ENCODE measurements at regions not wholly inside any gene's neighbourhood (a gene's known extent, or its start where the extent isn't known, plus 50 kb on each side); places are given as distances from the start of the nearest gene placed in this dataset.

GRCh38 chr21:15620892-15621291 is 108.9 kb upstream of the USP25 start:
- Histone ChIP-seq H4K20me1 (replicated peaks; ENCODE audit: insufficient read depth) (no peaks in the 10 kb centered on the region), H3K79me2 (replicated peaks; ENCODE audit: insufficient read depth) (no peaks in the 10 kb centered on the region), H3K4me3 (no peak overlapping the region), H3K36me3 (ENCODE audit: insufficient read depth) (no peaks in the 10 kb centered on the region), H3K9me2 (ENCODE audit: insufficient read depth) (no peaks in the 10 kb centered on the region), H3F3A (replicated peaks; ENCODE audit: low read depth) (no peaks in the 10 kb centered on the region), H3K4me1 (ENCODE audit: insufficient read depth) (no peaks in the 10 kb centered on the region), H3K27ac (ENCODE audit: low read depth) (no peak overlapping the region), H3K27me3 (ENCODE audit: insufficient read depth) (no peaks in the 10 kb centered on the region), H2AFZ (no peak overlapping the region), H3K4me2 (no peak overlapping the region)
- ATAC-seq (no peak), DNase-seq (ENCODE audit: low spot score) (no peak)
- Mint-ChIP-seq H3K36me3 (ENCODE audit: low read depth) (no peaks in the 10 kb centered on the region), H3K9me3 (no peaks in the 10 kb centered on the region), H3K4me3 (no peak overlapping the region), H3K27ac (no peak overlapping the region), H3K4me1 (peaks cover 8% of the 10 kb centered on the region), H3K27me3 (ENCODE audit: insufficient read depth, low read depth, poor library complexity) (no peaks in the 10 kb centered on the region)
- TF ChIP-seq ETS1 (IDR thresholded peaks at IDR 0.05), result no peak
- no peak for TF ChIP-seq REST (IDR thresholded peaks at IDR 0.05; ENCODE audit: unreplicated experiment)
- no peak for TF ChIP-seq JUNB (IDR thresholded peaks at IDR 0.05; ENCODE audit: unreplicated experiment)
- TF ChIP-seq ZNF114 (CRISPR knock-in tag; IDR thresholded peaks at IDR 0.05), result no peak
- no peak for TF ChIP-seq CREB1 (CRISPR knock-in tag; IDR thresholded peaks at IDR 0.05; ENCODE audit: low read depth)
- no peak for TF ChIP-seq EZH2 (IDR thresholded peaks at IDR 0.05; ENCODE audit: low read depth, unreplicated experiment)

- Histone ChIP-seq H3K4me2 (no peak overlapping the region), H3K4me1 (ENCODE audit: insufficient read depth) (no peaks in the 10 kb centered on the region; the same call in 1 of the 2 replicates), H3K36me3 (ENCODE audit: insufficient read depth) (no peaks in the 10 kb centered on the region), H3K9me2 (ENCODE audit: insufficient read depth) (no peaks in the 10 kb centered on the region), H3F3A (replicated peaks; ENCODE audit: low read depth) (no peaks in the 10 kb centered on the region), H4K20me1 (replicated peaks; ENCODE audit: insufficient read depth) (no peaks in the 10 kb centered on the region), H3K4me3 (no peak overlapping the region), H3K27me3 (ENCODE audit: insufficient read depth) (no peaks in the 10 kb centered on the region), H3K79me2 (replicated peaks; ENCODE audit: insufficient read depth) (no peaks in the 10 kb centered on the region), H2AFZ (no peak overlapping the region), H3K27ac (ENCODE audit: low read depth) (no peak overlapping the region)
- peaks cover 14% of the 10 kb centered on the region; the same call in 2 of the 3 replicates for H3K4me1 Mint-ChIP-seq
- H3K36me3 Mint-ChIP-seq (ENCODE audit: low read depth), result no peaks in the 10 kb centered on the region
- H3K27ac Mint-ChIP-seq, result no peak overlapping the region
- ATAC-seq (no peak), DNase-seq (ENCODE audit: low spot score) (no peak)
- H3K27me3 Mint-ChIP-seq (ENCODE audit: insufficient read depth, low read depth, poor library complexity), result peaks cover 2% of the 10 kb centered on the region
- H3K4me3 Mint-ChIP-seq, result no peak overlapping the region
- no peaks in the 10 kb centered on the region for H3K9me3 Mint-ChIP-seq
- TF ChIP-seq ETS1 (IDR thresholded peaks at IDR 0.05), result no peak
- no peak for TF ChIP-seq ZNF114 (CRISPR knock-in tag; IDR thresholded peaks at IDR 0.05)
- no peak for TF ChIP-seq NANOG (IDR thresholded peaks at IDR 0.05; ENCODE audit: borderline replicate concordance)
- TF ChIP-seq EZH2phosphoT487 (IDR thresholded peaks at IDR 0.05; ENCODE audit: unreplicated experiment), result no peak
- TF ChIP-seq CREB1 (CRISPR knock-in tag; IDR thresholded peaks at IDR 0.05; ENCODE audit: low read depth), result no peak
- TF ChIP-seq JUNB (IDR thresholded peaks at IDR 0.05; ENCODE audit: unreplicated experiment), result no peak
- no peak for TF ChIP-seq POLR2AphosphoS5 (IDR thresholded peaks at IDR 0.05; ENCODE audit: low read depth)
- no peak for TF ChIP-seq ZNF331 (CRISPR knock-in tag; IDR thresholded peaks at IDR 0.05; ENCODE audit: low read depth)
Measured at GRCh38 chr21:15624646-15625045, 105.1 kb upstream of the USP25 start.

All from GM23338 (cell line).